Keratinocyte (primary cell): ENCODE measurements at regions not wholly inside any gene's neighbourhood (a gene's known extent, or its start where the extent isn't known, plus 50 kb on each side); places are given as distances from the start of the nearest gene placed in this dataset.
"Not testable (repeated sequence)": the region's sequence is repeated elsewhere in the genome, so short reads cannot be mapped to it uniquely, and the experiment has no call there.

Experiments used
- DNase-seq: peaks from one replicate; pipeline ENCODE4 v3.0.0-alpha.2; 2011; ENCODE audit warnings: low read depth, missing footprints, low spot score
- FAIRE-seq: peaks from 2 replicates; lab custom pipeline; 2011; peaks lifted over from hg19 to GRCh38; lab: Jason Lieb, UNC
- H2AFZ ChIP-seq: 2 replicates; pipeline ENCODE4 v1.6.0; 2012; ENCODE audit warnings: low read length, control low read depth, inconsistent platforms; ENCODE audit not compliant: control insufficient read depth
- H3K27ac ChIP-seq: 2 replicates; pipeline ENCODE4 v1.5.1; 2011; ENCODE audit warnings: low read length; ENCODE audit not compliant: control insufficient read depth, insufficient read depth
- H3K27me3 ChIP-seq: 3 replicates; pipeline ENCODE4 v1.6.0; 2011; ENCODE audit warnings: low read length; ENCODE audit not compliant: control insufficient read depth, insufficient read depth; ENCODE audit errors: extremely low read depth
- H3K36me3 ChIP-seq, 2 experiments: 2 replicates in 1 of 2; 3 replicates in 1 of 2; pipeline ENCODE4 v1.5.1; 2011; ENCODE audit warnings: low read length in 2 of 2, mild to moderate bottlenecking in 1 of 2; ENCODE audit not compliant: control insufficient read depth in 2 of 2, insufficient read depth in 2 of 2; ENCODE audit errors: extremely low read depth in 1 of 2
- H3K4me1 ChIP-seq: 3 replicates; pipeline ENCODE4 v1.5.1; 2011; ENCODE audit warnings: low read length; ENCODE audit not compliant: control insufficient read depth, insufficient read depth; ENCODE audit errors: extremely low read depth
- H3K4me2 ChIP-seq: 3 replicates; pipeline ENCODE4 v1.6.0; 2011; ENCODE audit warnings: low read depth, low read length; ENCODE audit not compliant: control insufficient read depth, insufficient read depth; ENCODE audit errors: extremely low read depth
- H3K4me3 ChIP-seq, 3 experiments: fragments of 200-600 bp in 1 of 3; sonication (generic) in 1 of 3; 2 replicates in 2 of 3; 3 replicates in 1 of 3; pipeline ENCODE4 v1.5.1; 2011 to 2016; ENCODE audit warnings: low read length in 3 of 3, mild to moderate bottlenecking in 3 of 3, control low read depth in 2 of 3, inconsistent platforms in 1 of 3, low read depth in 1 of 3, mixed read lengths in 1 of 3, mixed run types in 1 of 3, moderate library complexity in 1 of 3; ENCODE audit not compliant: control insufficient read depth in 2 of 3, insufficient read depth in 2 of 3; ENCODE audit errors: extremely low read depth in 1 of 3
- H3K79me2 ChIP-seq: 2 replicates; pipeline ENCODE4 v1.6.0; 2012; ENCODE audit warnings: low read length; ENCODE audit not compliant: control insufficient read depth, insufficient read depth
- H3K9ac ChIP-seq: 3 replicates; pipeline ENCODE4 v1.6.0; 2011; ENCODE audit warnings: low read length; ENCODE audit not compliant: control insufficient read depth, insufficient read depth; ENCODE audit errors: extremely low read depth
- H3K9me1 ChIP-seq: 3 replicates; pipeline ENCODE4 v1.6.0; 2011; ENCODE audit warnings: low read length; ENCODE audit not compliant: control insufficient read depth, insufficient read depth; ENCODE audit errors: extremely low read depth
- H3K9me3 ChIP-seq: 2 replicates; pipeline ENCODE4 v1.5.1; 2012; ENCODE audit warnings: low read depth, low read length; ENCODE audit not compliant: control insufficient read depth
- H4K20me1 ChIP-seq: 3 replicates; pipeline ENCODE4 v1.6.0; 2011; ENCODE audit warnings: low read length; ENCODE audit not compliant: control insufficient read depth, insufficient read depth; ENCODE audit errors: extremely low read depth
- dilution Hi-C: fragments of 300-500 bp; cut with MboI; formaldehyde crosslinking; loops from one replicate; pipeline ENCODE4 v1.7.0; 2020; ENCODE audit warnings: low sequenced_read_pairs; ENCODE audit not compliant: extremely low pct_ligation_motif_present

DNA sequence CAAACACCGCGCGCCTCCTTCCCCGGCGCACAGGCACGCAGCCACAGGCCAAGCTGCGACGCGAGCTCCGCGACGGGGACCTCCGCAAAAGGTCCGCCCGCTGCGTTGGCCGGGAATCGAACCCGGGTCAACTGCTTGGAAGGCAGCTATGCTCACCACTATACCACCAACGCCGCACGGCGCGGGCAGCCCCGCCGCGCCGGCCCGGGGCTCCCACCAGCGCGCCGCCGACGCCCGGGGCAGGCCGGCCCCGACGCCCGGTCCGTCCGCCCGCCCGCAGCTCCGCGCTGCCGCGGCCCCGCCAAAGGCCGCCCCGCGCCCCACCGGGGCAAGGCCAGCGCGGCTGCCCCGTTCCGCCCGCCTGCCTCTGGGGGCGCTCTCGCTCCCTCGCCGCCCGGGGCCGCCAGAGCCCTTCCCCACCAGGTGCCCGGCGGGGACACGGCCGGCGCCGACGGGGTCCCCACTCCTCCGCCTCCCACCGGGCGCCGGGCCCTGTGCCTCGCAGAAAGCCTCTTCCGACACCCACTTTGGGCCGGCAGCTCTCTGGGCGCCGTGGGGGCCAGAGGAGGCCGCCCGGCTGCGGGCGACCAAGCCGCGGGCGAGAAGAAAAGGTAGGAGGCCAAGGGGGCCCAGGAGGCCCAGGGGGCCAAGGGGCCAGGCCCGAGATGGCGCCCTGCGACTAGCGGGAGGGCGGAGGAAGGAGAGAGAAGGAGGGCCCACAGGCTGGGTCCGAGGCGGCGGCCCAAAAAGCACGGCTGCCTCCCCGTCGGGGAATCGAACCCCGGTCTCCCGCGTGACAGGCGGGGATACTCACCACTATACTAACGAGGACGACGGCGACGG, 50.2 kb upstream of the FCGR2A start:
- H3K4me1 ChIP-seq, dilution Hi-C loops, H3K4me2 ChIP-seq, H3K27ac ChIP-seq, H3K9ac ChIP-seq, H4K20me1 ChIP-seq, H3K36me3 ChIP-seq, FAIRE-seq, H3K9me3 ChIP-seq, DNase-seq, H2AFZ ChIP-seq, H3K4me3 ChIP-seq, H3K9me1 ChIP-seq, H3K27me3 ChIP-seq, H3K79me2 ChIP-seq: not testable (repeated sequence)

DNA sequence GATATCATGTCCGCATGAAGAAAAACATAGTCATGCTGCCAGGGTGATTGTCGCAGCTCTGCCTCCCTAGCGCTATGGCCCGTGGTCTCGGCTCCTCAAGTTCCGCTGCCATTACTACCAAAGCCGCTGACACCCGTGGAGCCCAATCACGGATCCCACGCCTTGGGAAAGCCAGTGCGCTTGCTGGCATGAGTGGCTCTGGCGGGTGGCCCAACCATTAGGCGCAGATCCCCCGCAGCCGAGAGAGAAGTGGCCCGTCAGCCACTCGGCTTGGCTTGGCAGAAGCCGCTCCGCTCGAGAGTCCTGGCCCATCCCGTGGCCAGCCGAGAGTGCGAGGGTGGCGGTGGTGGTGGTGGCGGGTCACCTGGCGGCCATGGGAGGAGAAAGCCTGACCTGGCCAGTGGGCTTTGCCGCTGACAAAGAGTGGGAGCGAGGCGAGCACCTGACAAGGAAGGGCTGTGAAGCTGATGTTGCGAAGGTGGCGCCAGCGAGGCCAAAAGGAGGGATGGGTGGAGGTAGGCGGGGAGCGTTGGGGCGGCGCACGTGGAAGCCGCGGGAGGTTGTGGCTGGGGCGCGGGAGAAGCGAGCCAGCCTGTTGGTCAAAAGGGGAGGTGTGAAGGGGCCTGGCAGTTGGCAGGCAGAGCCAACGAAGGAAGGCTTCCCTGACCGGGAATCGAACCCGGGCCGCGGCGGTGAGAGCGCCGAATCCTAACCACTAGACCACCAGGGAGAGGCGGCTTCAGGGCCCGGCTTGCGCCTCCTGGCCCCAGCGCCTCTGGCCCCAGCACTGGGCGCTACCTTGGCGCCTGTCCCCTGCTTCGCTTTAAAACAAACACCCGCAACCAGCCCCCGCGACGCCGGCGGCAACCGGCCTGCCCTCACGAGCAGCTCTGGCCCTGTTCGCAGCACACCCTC, 51.0 kb upstream of the FCGR2A start:
- H3K4me1 ChIP-seq, H3K4me2 ChIP-seq, dilution Hi-C loops, H3K27me3 ChIP-seq, H3K9me3 ChIP-seq, DNase-seq, H3K36me3 ChIP-seq, FAIRE-seq, H3K9ac ChIP-seq, H3K9me1 ChIP-seq, H3K4me3 ChIP-seq, H2AFZ ChIP-seq, H4K20me1 ChIP-seq, H3K79me2 ChIP-seq, H3K27ac ChIP-seq: not testable (repeated sequence)

DNA sequence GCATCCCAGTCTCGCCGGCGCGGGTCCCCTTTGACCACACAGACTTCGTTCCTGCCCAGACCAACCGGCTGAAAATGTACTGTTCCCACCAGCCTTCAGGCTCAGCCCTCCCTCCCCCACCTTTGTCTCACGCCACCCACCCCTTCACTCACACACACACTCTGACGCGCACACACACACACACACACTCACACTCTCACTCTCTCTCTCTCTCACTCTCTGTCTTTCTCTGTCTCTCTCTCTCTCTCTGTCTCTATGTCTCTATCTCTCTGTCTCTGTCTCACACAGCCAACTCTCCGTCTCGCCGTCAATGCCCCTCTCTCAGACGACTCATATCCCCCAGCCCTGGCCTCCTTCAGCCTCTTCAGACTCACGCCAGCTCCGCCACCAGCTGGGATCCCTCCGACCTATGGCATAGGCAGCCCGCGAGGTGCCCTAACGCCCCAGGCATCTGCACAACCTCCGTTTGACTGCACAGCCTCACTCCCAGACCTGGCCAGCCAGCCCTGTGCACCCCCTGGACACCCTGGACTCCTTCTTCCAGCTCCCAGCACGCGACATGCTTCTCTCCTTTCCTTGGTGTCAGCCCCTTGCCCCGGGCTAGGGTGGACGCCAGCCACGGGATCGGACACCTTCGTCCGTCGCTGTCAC, 53.4 kb upstream of the FCGR2A start:
- FAIRE-seq, H3K79me2 ChIP-seq, H3K9me3 ChIP-seq, dilution Hi-C loops, H3K9me1 ChIP-seq, H3K27ac ChIP-seq, H3K4me2 ChIP-seq, H3K27me3 ChIP-seq, H4K20me1 ChIP-seq, H2AFZ ChIP-seq, H3K4me1 ChIP-seq, DNase-seq, H3K4me3 ChIP-seq, H3K36me3 ChIP-seq, H3K9ac ChIP-seq: not testable (repeated sequence)

DNA sequence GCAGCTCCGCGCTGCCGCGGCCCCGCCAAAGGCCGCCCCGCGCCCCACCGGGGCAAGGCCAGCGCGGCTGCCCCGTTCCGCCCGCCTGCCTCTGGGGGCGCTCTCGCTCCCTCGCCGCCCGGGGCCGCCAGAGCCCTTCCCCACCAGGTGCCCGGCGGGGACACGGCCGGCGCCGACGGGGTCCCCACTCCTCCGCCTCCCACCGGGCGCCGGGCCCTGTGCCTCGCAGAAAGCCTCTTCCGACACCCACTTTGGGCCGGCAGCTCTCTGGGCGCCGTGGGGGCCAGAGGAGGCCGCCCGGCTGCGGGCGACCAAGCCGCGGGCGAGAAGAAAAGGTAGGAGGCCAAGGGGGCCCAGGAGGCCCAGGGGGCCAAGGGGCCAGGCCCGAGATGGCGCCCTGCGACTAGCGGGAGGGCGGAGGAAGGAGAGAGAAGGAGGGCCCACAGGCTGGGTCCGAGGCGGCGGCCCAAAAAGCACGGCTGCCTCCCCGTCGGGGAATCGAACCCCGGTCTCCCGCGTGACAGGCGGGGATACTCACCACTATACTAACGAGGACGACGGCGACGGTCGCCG, 57.4 kb upstream of the FCGR2A start:
- H3K4me1 ChIP-seq, H3K79me2 ChIP-seq, H3K27me3 ChIP-seq, H3K9me3 ChIP-seq, H3K36me3 ChIP-seq, DNase-seq, H3K27ac ChIP-seq, H3K9ac ChIP-seq, H3K4me3 ChIP-seq, FAIRE-seq, H2AFZ ChIP-seq, H4K20me1 ChIP-seq, H3K4me2 ChIP-seq, dilution Hi-C loops, H3K9me1 ChIP-seq: not testable (repeated sequence)
